ENCODE measurements at regions not wholly inside any gene's neighbourhood (a gene's known extent, or its start where the extent isn't known, plus 50 kb on each side); places are given as distances from the start of the nearest gene placed in this dataset.

- TF ChIP-seq EZH2phosphoT487 (IDR thresholded peaks at IDR 0.05): no peak
- no peak for TF ChIP-seq CTCF (IDR thresholded peaks at IDR 0.05)
Observed at GRCh38 chr5:44178414-44178813, 210.8 kb downstream of the FGF10 start.

All from neural progenitor cell (in vitro differentiated cells).